ENCODE measurements at regions not wholly inside any gene's neighbourhood (a gene's known extent, or its start where the extent isn't known, plus 50 kb on each side); places are given as distances from the start of the nearest gene placed in this dataset.

DNA sequence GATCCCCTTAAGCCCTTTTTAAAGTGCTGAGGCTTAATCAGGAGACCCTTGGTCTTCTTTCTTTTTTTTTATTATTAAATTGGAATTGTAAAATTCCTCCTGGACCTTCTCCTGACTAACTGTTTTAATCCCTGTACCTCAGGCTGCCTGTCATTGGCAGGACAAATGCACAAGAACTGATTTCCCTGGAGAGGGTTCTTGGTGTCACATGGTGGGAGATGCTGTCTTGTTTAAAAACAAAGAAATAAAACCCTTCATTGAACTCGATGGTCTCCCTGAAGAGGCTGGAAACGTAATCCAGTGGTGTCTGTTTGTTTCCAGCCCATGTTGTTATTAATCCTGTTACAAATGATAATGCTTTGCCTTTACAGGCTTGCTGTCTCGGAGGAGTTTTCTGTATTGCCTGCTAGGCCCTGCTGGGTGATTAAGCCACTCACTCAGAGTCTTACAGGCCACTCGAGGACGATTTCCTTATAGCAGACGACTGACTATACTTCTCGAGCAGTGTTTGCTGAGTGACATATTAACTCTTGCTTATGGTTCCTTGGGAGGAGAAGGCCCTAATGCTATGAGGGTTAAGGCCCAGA is 100.5 kb upstream of the MGAT5 start:
- DNase-seq = no peak

- DNase-seq = no peak
These were observed 99.6 kb upstream of the MGAT5 start for GRCh38 chr2:134154246-134154645.

GRCh38 chr2:134155134-134155533 is 98.7 kb upstream of the MGAT5 start:
- no peak for DNase-seq

DNA sequence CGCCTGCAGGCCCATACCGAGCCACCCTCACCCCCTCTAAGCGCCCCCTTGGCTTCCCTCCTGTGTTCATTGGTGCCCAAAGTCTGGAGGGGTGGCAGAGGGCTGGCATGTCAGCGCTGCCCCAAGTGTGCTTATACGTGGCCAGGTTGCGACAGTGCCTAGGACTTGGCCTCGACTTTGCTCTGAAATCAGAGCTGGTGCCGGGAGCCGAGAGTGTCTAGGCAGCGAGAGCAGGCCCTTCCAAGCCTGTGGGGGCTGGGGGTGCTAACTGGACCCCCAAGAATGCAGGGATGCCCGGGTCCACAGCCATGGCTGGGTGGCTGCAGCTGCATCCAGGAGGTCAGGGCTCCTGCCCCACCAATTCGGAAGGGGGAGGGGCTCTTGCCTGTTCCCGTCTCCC is 95.6 kb upstream of the MGAT5 start:
- no peak for DNase-seq

GRCh38 chr2:134161170-134161547 is 92.7 kb upstream of the MGAT5 start:
- no peak for DNase-seq

DNA sequence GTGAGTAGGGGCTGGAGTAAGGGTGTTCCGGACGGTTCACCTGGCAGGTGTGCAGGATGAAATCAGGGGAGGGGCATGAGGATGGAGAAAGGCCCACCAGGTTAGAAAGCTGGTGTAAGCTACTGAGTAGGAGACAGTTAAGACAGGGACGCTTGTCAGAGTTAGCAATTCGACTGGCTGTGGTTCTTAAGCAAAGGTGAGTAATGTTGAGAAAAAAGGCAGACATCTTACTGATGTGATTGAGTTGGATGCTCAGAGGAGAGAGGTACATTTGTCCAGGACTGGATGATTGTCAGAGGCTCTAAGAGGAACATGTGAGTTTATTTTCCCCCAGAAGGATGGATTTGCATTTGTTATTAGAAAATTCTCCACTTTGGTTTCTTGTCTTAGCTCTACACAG is 90.5 kb upstream of the MGAT5 start:
- DNase-seq = no peak

DNA sequence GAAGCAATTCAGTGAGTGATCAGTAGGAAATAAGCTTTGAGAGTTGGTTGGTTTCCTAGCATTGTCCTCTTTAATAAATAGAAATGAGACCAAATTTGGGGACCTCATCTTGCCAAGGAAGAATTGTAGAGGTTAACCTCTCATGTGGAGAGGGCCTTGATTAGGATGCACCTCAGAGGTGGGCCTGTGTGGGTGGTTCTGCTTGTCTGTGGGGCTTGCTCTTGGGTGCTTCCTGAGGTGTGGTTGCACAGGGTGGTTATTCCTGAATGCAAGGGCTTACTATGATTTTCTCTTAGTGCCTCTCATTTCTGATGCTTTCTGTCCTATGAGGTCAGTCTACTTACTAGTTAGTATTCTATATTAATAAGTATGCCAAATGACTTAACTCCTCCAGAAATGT is 89.6 kb upstream of the MGAT5 start:
- DNase-seq = no peak

DNA sequence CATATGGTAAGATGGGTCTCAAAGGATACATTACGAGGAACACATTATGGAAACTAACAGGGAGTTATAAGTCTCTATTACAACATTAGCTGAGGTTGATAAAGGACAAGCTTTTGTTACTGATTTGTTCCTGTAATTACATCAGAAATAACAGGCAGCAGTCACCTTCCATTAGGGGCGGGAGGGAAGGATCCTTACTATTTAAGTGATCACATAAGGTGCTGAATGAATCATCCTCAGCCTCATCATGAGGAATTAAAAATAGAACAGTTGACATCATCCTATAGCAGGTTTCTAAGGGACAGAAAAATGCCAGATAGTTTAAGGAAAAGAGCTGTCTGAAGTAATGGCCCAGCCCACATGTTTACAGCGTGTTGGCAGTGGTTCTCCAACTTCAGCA is 86.9 kb upstream of the MGAT5 start:
- no peak for DNase-seq

DNA sequence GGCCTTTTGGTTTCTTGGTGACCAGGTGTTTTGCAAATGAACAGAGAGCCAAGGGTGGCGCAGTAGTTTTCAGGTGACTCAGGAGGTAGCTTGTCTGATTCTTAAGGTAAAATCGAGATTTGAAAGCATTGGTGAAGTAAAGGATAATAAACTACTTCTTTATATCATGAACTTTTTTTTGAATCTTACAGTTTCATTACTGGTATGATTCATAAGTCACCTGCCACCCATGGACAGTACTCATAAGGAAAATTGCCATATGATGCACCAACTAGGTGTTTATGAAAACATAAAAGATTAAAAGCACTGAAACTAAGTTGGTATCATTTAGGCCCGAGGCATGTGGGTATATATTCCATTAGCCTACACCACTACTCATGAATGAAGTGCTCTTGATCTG is 84.1 kb upstream of the MGAT5 start:
- DNase-seq = no peak

GRCh38 chr2:134170294-134170693 is 83.6 kb upstream of the MGAT5 start:
- DNase-seq = no peak

DNA sequence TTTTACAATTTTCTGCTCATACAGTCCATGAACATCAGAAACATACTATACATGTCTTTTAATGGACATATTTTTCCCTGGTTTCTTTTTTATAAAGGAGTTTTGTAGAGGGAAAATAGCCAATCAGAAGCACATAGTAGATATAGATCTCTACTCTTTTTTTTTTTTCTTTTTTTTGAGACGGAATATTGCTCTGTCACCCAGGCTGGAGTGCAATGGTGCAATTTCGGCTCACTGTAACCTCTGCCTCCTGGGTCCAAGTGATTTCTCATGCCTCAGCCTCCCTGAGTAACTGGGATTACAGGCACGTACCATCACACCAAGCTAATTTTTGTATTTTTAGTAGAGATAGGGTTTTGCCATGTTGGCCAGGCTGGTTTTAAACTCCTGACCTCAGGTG is 83.2 kb upstream of the MGAT5 start:
- no peak for DNase-seq

DNA sequence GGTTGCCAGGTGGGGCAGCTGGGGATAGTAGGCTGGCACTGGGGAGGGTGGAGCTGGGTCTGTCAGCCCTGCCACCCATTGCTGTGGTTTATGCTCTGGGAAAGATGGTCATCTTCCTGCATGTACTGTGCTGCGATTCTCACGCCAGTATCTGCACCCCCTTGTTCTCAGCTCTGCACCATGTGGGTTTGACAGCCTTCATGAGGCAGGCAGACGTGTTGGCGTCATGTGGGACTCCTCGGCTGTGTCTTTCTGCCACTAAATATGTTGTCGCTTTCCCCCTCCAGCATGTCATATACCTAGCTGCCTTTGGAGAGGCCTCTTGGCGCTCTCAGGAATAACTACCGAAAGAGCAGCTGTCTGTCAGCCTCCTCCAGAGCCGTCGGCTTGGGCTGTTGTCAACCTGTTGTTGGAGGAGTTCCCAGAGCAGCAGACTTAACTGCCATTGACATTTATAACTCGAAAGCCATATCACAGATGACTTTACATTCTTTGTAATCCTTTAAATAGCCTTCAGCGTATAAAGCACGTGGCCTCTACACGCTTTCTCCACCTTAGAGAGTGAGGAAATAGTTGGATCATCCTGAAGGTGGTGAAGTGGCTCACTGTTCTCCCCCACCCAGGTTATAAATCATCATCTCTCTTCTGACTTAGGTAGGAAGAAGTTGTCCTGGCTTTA is 80.4 kb upstream of the MGAT5 start:
- peak; percentile 6 for DNase-seq

DNA sequence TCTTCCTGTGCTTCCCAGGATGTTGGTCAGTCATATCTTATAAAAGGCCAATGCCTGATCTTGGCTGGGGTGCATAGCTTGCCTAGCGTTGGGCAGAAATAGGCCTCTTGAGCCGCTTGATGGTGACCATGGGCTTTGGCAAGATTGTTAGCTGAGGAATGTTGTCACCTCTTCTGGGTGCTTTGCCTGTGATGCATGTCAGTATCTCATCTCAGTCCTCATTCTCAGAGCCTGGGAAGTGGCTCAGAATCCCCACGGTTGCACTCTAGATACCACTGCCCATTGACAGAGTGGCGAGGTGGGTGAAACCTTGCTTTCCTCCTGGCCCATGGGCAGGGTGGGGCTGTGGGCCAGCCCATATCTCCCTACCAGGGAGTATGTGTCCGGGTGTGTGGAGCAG is 79.2 kb upstream of the MGAT5 start:
- no peak for DNase-seq

DNA sequence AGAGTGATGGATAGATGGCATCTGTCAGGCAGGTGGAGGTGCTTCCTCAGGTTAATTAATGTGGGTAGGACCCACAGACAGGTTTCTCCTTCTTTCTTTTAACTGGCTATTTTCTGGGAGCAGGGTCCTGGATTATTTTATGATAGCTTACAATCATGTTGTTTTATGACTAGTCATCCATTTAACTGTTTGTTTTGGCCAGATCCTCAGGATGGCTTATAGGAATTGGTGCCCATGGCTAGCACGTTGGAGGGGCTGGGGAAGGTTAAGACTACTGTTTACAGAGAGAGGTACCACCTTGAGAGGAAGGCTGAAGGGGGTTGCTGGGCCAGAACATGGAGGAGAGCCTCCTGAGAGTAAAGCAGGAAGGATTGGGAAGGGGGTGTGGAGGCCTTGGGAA is 78.0 kb upstream of the MGAT5 start:
- no peak for DNase-seq

- no peak for DNase-seq
These were observed 76.4 kb upstream of the MGAT5 start for GRCh38 chr2:134177351-134177931.

DNA sequence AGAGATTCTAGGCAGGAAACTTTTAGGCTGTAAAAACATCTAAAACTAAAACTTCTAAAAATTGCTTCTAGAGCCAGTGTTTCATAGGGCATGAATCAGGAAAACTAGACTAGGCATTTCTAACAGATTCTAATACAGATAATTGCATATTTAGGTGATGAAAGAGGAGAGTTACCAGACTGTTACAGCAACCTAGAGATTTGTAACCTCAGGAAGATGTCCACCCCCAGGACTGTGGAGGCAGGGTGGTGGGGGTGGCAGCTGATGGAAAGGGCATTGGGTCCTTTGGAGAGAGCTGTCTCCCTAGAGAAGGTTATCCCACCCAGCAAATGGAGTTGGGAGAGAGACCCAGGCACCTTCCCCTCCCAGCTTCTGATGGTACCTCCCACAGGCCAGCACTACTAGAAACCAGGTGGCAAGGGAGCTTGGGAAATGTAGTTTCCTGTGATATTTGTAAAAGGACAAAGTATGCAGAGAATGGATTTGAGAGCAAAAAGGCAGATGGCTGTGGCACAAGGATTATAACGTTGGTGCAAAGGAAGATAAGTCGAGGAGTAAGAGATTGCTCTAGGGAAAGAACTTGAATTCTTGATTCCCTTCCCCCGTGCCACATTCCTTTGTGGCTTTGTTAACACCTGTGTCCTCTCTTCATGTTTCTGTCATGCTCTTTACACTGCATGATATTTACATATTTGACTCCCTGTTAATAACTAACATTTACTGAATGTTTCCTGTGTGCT is 75.6 kb upstream of the MGAT5 start:
- DNase-seq = no peak

- no peak for DNase-seq
These were observed 72.7 kb upstream of the MGAT5 start for GRCh38 chr2:134181219-134181618.

- no peak for DNase-seq
These were observed 70.2 kb upstream of the MGAT5 start for GRCh38 chr2:134183679-134184078.

- DNase-seq = no peak
These were observed 68.2 kb upstream of the MGAT5 start for GRCh38 chr2:134185639-134186038.

GRCh38 chr2:134189009-134189720 is 64.7 kb upstream of the MGAT5 start:
- DNase-seq = no peak

DNA sequence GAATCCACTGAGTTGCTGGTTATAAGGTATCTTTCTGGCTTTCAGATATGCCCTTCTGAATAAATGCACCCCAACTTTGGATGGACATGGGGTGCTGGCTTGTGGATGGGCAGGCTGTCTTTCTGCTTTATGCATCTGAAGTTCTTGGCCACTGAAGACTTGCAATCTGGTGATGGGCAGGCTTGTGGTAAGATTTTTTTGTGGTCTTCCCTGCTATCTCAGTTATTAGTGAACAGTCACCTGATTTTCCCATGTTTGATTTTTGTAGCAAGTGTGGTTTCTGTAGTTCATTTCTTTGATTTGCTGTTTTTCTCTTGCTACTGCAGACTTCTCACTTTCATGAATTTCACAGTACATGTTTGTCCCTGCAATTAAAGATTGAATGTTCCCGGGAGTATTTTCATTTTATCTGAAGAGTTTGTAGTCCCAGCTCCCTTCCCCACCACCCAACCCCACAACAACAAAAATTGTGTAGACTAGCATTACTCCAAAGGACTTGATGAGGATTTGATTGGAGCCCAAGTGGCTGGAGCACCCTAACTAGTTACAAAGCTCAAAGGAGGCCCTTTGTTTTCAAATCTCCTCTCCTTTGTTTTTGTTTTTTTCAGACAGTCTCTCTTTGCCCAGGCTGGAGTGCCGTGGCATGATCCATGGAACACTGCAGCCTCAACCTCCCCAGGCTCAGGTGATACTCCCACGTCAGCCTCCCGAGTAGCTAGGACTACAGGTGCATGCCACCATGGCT is 63.6 kb upstream of the MGAT5 start:
- DNase-seq = no peak

DNA sequence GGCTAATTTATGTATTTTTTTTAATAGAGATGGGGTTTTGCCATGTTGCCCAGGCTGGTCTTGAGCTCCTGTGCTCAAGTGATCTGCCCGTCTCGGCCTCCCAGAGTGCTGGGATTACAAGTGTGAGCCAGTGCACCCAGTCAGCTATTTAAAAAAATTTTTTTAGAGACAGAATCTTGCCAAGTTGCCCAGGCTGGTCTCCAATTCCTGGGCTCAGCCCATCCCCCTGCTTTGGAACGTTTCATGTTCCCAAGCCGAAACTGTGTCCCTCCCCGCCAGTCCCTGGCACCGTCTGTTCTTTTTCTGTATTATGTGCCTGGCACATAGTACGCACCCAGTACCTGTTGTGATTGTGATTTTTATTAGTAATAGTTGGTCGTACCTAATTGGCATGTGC is 63.1 kb upstream of the MGAT5 start:
- DNase-seq = no peak

GRCh38 chr2:134191835-134192234 is 62.0 kb upstream of the MGAT5 start:
- no peak for DNase-seq

Measured in NCI-H187 treated with DMSO at 0.1 percent for 48 hours (cell line).